Endothelial cell of umbilical vein (primary cell): ENCODE measurements at regions not wholly inside any gene's neighbourhood (a gene's known extent, or its start where the extent isn't known, plus 50 kb on each side); places are given as distances from the start of the nearest gene placed in this dataset.

Source experiments
- CTCF ChIP-seq, 2 donors: IDR thresholded peaks; 1 replicate in 1 of 2; 2 replicates in 1 of 2; pipeline ENCODE4 v1.5.1; 2011; ENCODE audit warnings: low read length in 2 of 2, mild to moderate bottlenecking in 2 of 2, moderate library complexity in 2 of 2, control low read depth in 1 of 2, inconsistent platforms in 1 of 2, low read depth in 1 of 2; ENCODE audit not compliant: insufficient read depth in 1 of 2; ENCODE audit errors: extremely low read depth in 1 of 2
- POLR2A ChIP-seq: IDR thresholded peaks from 2 replicates; pipeline ENCODE4 v1.6.1; 2012; ENCODE audit warnings: low read depth, mild to moderate bottlenecking, control low read depth, low read length

- no peak for TF ChIP-seq CTCF (IDR thresholded peaks at IDR 0.05; ENCODE audit: extremely low read depth in 1 of 2, insufficient read depth in 1 of 2, low read depth in 1 of 2, low read length in 2 of 2)
- no peak for TF ChIP-seq POLR2A
Observed at GRCh38 chr22:48239461-48240147, 1477.2 kb downstream of the TBC1D22A start.
